HEK293 (cell line): ENCODE measurements at regions not wholly inside any gene's neighbourhood (a gene's known extent, or its start where the extent isn't known, plus 50 kb on each side); places are given as distances from the start of the nearest gene placed in this dataset.

ENCODE experiments used
- ZNF184 ChIP-seq: fragments of 450-650 bp; IDR thresholded peaks from 2 replicates; pipeline ENCODE4 v1.5.1; 2018; ENCODE audit warnings: missing biosample characterization, mild to moderate bottlenecking, missing genetic modification characterization
- ZNF624 ChIP-seq: fragments of 450-650 bp; formaldehyde crosslinking; IDR thresholded peaks from 2 replicates; pipeline ENCODE4 v1.5.1; 2017; ENCODE audit warnings: missing biosample characterization, missing genetic modification characterization
- TF ChIP-seq, protein P1 (sequence below): fragments of 450-650 bp; formaldehyde crosslinking; optimal IDR thresholded peaks from 2 replicates; pipeline ENCODE3; 2016; ENCODE audit warnings: missing biosample characterization, mild to moderate bottlenecking, missing genetic modification characterization
- TF ChIP-seq, protein P2 (sequence below): fragments of 450-650 bp; formaldehyde crosslinking; IDR thresholded peaks from 2 replicates; pipeline ENCODE4 v1.5.1; 2016; ENCODE audit warnings: missing biosample characterization, missing genetic modification characterization, low read depth

DNA sequence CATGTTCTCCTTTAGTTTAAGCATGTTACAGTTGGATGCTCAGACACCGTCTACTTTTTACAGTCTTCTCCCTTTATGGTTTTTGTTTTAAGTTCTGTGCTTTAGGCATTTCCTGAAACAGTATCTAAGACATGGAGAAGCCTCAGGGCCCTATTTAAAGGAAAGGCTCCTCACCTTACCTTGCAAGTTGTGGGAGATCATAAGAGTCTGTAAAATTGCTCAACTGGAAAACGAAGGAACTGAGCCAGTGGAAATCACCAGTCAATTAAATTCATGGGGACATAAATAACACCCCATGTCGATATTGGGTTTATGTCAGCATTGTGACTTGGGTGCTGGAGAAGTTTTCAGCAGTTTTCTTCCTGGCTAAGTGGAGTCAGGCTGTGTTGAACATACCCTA, 239.2 kb downstream of the KIF4B start:
- TF ChIP-seq, protein P1, sequence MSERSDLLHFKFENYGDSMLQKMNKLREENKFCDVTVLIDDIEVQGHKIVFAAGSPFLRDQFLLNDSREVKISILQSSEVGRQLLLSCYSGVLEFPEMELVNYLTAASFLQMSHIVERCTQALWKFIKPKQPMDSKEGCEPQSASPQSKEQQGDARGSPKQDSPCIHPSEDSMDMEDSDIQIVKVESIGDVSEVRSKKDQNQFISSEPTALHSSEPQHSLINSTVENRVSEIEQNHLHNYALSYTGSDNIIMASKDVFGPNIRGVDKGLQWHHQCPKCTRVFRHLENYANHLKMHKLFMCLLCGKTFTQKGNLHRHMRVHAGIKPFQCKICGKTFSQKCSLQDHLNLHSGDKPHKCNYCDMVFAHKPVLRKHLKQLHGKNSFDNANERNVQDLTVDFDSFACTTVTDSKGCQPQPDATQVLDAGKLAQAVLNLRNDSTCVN (tag by site-specific recombination), result no peak
- TF ChIP-seq ZNF184, result no peak
- no peak for TF ChIP-seq ZNF624
- TF ChIP-seq, protein P2, sequence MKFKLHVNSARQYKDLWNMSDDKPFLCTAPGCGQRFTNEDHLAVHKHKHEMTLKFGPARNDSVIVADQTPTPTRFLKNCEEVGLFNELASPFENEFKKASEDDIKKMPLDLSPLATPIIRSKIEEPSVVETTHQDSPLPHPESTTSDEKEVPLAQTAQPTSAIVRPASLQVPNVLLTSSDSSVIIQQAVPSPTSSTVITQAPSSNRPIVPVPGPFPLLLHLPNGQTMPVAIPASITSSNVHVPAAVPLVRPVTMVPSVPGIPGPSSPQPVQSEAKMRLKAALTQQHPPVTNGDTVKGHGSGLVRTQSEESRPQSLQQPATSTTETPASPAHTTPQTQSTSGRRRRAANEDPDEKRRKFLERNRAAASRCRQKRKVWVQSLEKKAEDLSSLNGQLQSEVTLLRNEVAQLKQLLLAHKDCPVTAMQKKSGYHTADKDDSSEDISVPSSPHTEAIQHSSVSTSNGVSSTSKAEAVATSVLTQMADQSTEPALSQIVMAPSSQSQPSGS, result no peak
